Sigmoid colon (tissue), 4 donors: ENCODE measurements at regions not wholly inside any gene's neighbourhood (a gene's known extent, or its start where the extent isn't known, plus 50 kb on each side); places are given as distances from the start of the nearest gene placed in this dataset.

Experiments used
- CTCF ChIP-seq, 4 experiments: fragments of 450-650 bp in 3 of 4; fragments of 200-600 bp in 1 of 4; IDR thresholded peaks; one replicate each; pipeline ENCODE4 v1.5.1; 2016 to 2019; ENCODE audit warnings: antibody characterized with exemption in 4 of 4, mild to moderate bottlenecking in 3 of 4, moderate library complexity in 2 of 4
- EP300 ChIP-seq, 4 donors: sonication (generic); formaldehyde crosslinking; IDR thresholded peaks; one replicate each; pipeline ENCODE4 v1.6.1; 2017; ENCODE audit warnings: antibody characterized with exemption in 4 of 4
- POLR2A ChIP-seq, 2 donors: fragments of 450-650 bp; IDR thresholded peaks; one replicate each; pipeline ENCODE4 v1.6.1; 2016; ENCODE audit warnings: antibody characterized with exemption in 2 of 2, mild to moderate bottlenecking in 2 of 2, moderate library complexity in 2 of 2
- POLR2AphosphoS5 ChIP-seq, 4 donors: sonication (generic); formaldehyde crosslinking; IDR thresholded peaks; one replicate each; pipeline ENCODE4 v1.6.1; 2017; ENCODE audit warnings: antibody characterized with exemption in 4 of 4

DNA sequence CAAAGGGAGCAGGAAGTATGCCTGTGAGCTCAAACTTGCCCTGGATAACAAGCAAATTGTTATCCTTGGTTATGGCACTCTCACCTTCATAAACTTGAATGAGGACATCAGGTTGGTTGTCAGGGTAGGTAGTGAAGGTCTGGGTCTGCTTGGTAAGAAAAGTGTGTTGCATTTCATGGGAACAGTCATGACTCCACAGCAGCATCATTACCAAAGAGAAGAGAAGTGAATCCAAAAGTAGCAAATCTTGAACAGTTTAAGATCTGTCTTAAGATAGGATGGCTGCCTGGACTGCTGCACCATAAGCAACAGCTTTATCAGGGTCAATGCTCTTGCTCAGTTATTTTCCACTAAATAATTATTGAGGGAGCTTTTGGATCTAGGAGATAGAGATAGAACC is 350.7 kb upstream of the MAP2 start:
- TF ChIP-seq POLR2AphosphoS5 (IDR thresholded peaks at IDR 0.05): no peak
- no peak for TF ChIP-seq CTCF (IDR thresholded peaks at IDR 0.05)
- no peak for TF ChIP-seq POLR2A (IDR thresholded peaks at IDR 0.05)
- TF ChIP-seq EP300 (IDR thresholded peaks at IDR 0.05): no peak
